ENCODE measurements at regions not wholly inside any gene's neighbourhood (a gene's known extent, or its start where the extent isn't known, plus 50 kb on each side); places are given as distances from the start of the nearest gene placed in this dataset.

DNA sequence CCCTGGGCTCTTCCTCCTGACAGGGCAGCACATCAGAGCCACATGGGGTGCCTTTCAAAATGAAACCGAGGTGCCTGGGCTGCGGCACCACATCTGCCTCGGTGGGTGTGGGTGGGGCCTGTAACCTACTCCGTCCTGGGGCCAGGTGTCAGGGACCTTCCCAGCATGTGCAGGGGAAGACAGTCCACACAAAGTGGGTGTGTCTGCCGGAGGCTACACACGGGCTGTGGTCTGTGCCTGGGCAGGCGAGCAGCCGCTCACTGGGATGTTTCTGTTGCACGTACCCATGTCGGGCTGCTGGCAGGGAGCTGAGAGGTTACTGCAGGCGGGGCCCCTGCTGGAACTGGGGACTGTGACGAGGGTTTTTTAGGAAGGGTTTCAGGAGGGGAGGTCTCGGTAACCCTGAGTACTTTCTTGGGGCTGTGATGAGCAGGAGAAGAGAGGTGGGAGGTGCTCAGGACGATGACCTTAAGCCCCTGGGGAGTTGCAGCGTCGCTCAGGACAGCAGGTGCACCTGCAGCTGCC is 351.2 kb downstream of the SEC14L1 start:
- no peak for DNase-seq (ENCODE audit: low read depth in 1 of 2, low spot score in 2 of 2)
- H3K79me2 ChIP-seq (ENCODE audit: control insufficient read depth in 1 of 2, insufficient read depth in 2 of 2, low read length in 2 of 2): no peaks in the 10 kb centered on the region
- no peak overlapping the region for H3K18ac ChIP-seq (ENCODE audit: extremely low read depth, low read length)
- WGBS, 2 experiments (ENCODE audit: extremely low coverage in 1 of 2, insufficient coverage in 1 of 2, insufficient read length in 1 of 2, insufficient replicate concordance in 2 of 2, low coverage in 1 of 2, low lambda C conversion rate in 2 of 2, missing lambda C conversion rate in 1 of 2): 98% methylated on average over 12 of the region's 16 CpGs; no CpG with 5 or more reads in 1 of the 2 experiments
- no peaks in the 10 kb centered on the region for H3K27me3 ChIP-seq (replicated peaks in 1 of 4; ENCODE audit: control insufficient read depth in 3 of 4, extremely low read depth in 1 of 4, insufficient read depth in 3 of 4, low read length in 3 of 4)
- H2BK12ac ChIP-seq (ENCODE audit: low read depth, low read length): no peak overlapping the region
- H2BK15ac ChIP-seq (ENCODE audit: low read length): no peak overlapping the region
- no peaks in the 10 kb centered on the region for H3K23me2 ChIP-seq (ENCODE audit: low read depth, low read length)
- CTCF ChIA-PET (ENCODE audit: partially characterized antibody): interaction anchor here (1.1 to 2.1 kb wide), 3 partner anchors 9 to 92 kb away, joined by 3 to 15 read pairs (median 5); no protein-coding TSS in a partner anchor
- H2BK120ac ChIP-seq (replicated peaks; ENCODE audit: low read depth, low read length): no peak overlapping the region
- H3K79me1 ChIP-seq (ENCODE audit: low read depth, low read length): peaks cover 4% of the 10 kb centered on the region
- POLR2A ChIA-PET (ENCODE audit: partially characterized antibody): no interaction called here
- H4K8ac ChIP-seq (ENCODE audit: extremely low read depth, insufficient read depth, low read length): no peak overlapping the region
- H3K14ac ChIP-seq (ENCODE audit: insufficient read length): no peak overlapping the region
- H3K36me3 ChIP-seq (ENCODE audit: control insufficient read depth in 2 of 4, insufficient read depth in 4 of 4, low read length in 3 of 4): peaks cover 17 to 53% (median 38%) of the 10 kb centered on the region in 4 experiments; a peak in 7 of 8 replicates
- no peak overlapping the region for H4K5ac ChIP-seq (ENCODE audit: insufficient read length, low read depth, low read length)
- no peak overlapping the region for H3K27ac ChIP-seq (ENCODE audit: low read depth, low read length)
- TF ChIP-seq SP2 (IDR thresholded peaks at IDR 0.05; ENCODE audit: low read length) (no peak), KDM1A (IDR thresholded peaks at IDR 0.05; ENCODE audit: borderline replicate concordance, low read length) (no peak), MAFK (IDR thresholded peaks at IDR 0.05; ENCODE audit: low read depth, low read length) (no peak), BACH1 (IDR thresholded peaks at IDR 0.05; ENCODE audit: low read length) (no peak), POU5F1 (IDR thresholded peaks at IDR 0.05; ENCODE audit: low read depth, low read length) (no peak), RXRA (IDR thresholded peaks at IDR 0.05; ENCODE audit: insufficient read depth, low read depth, low read length) (no peak), ASH2L (IDR thresholded peaks at IDR 0.05; ENCODE audit: low read length) (no peak), JUN (IDR thresholded peaks at IDR 0.05; ENCODE audit: low read depth, low read length) (no peak), BCL11A (IDR thresholded peaks at IDR 0.05; ENCODE audit: low read depth in 2 of 2, low read length in 2 of 2) (no peak), CHD1 (IDR thresholded peaks at IDR 0.05; ENCODE audit: low read depth, low read length) (no peak), POLR2AphosphoS5 (IDR thresholded peaks at IDR 0.05; ENCODE audit: low read depth, low read length) (no peak)
- H3K4ac ChIP-seq (replicated peaks; ENCODE audit: insufficient read length, low read depth, low read length): no peak overlapping the region
- no peak for FAIRE-seq
- no peak overlapping the region for H3K9ac ChIP-seq (replicated peaks in 1 of 4; ENCODE audit: extremely low read depth in 1 of 4, low read depth in 3 of 4, low read length in 3 of 4)
- H2AK5ac ChIP-seq (ENCODE audit: low read depth, low read length): no peak overlapping the region
- H2AFZ ChIP-seq (ENCODE audit: low read length): no peak overlapping the region
- H3K56ac ChIP-seq (replicated peaks; ENCODE audit: insufficient read length, low read depth, low read length): no peak overlapping the region
- no peak overlapping the region for H2BK5ac ChIP-seq (ENCODE audit: low read depth, low read length)
- no peak overlapping the region for H3K4me2 ChIP-seq (ENCODE audit: insufficient read depth in 1 of 2, low read depth in 2 of 2, low read length in 2 of 2)
- peaks cover 4 to 17% of the 10 kb centered on the region in 2 experiments for H4K20me1 ChIP-seq (replicated peaks in 1 of 2; ENCODE audit: control insufficient read depth in 1 of 2, insufficient read depth in 2 of 2, low read length in 2 of 2)
- H3K4me1 ChIP-seq (replicated peaks in 1 of 4; ENCODE audit: control insufficient read depth in 3 of 4, insufficient read depth in 4 of 4, low read length in 3 of 4): peaks cover 0 to 5% (median 1%) of the 10 kb centered on the region in 4 experiments; a peak in 4 of 7 replicates
- no peaks in the 10 kb centered on the region for H3K9me3 ChIP-seq (ENCODE audit: insufficient read depth in 2 of 2, low read depth in 1 of 2, low read length in 1 of 2)
- H2BK20ac ChIP-seq (ENCODE audit: low read length): no peak overlapping the region
- no peak overlapping the region for H4K91ac ChIP-seq (replicated peaks; ENCODE audit: insufficient read length, low read length)
- no peak overlapping the region for H3K23ac ChIP-seq (ENCODE audit: insufficient read length)
- no peak overlapping the region for H3K4me3 ChIP-seq (ENCODE audit: extremely low read depth in 1 of 4, insufficient read depth in 2 of 4, low read depth in 3 of 4, low read length in 4 of 4)
